ENCODE measurements at regions not wholly inside any gene's neighbourhood (a gene's known extent, or its start where the extent isn't known, plus 50 kb on each side); places are given as distances from the start of the nearest gene placed in this dataset.

DNA sequence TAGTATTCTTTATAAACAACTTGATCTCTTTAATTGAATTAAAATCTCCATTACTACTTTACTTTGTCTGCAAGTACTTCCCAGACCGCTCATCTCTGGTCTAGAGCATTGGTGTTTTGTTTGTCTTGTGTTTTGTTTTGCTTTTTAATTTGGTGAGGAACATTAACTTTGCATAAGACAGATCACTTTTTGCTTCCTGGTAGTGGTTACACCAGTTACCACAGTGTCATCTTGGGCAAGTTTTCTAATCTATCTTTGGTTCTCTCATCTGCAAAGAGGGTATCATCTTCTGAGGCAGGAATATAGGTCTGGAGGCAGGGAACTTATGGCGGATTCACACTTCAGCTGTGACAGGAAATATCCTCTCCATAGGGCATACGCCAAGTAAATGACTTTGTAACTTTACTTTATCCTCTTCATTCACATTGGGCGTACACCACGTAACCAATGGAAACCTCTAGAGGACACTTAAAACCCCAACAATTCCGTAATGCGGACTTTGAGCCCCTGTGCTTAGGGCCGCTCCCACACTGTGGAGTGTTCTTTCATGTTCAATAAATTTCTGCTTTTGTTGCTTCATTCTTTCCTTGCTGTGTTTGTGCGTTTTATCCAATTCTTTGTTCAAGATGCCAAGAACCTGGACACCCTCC, 83.2 kb upstream of the JAZF1 start:
- CTCF ChIA-PET, result no interaction called here
- in situ Hi-C loops (cut with HindIII; ENCODE audit: low pct_unique_long_range_greater_than_20kb, low sequenced_read_pairs) (no loop called here), intact Hi-C loops (cut with micrococcal nuclease; ENCODE audit: unreplicated experiment) (no loop called here)
- POLR2A ChIA-PET, result no interaction called here
- Histone ChIP-seq H3K4me1 (ENCODE audit: control insufficient read depth, insufficient read depth, low read length) (no peaks in the 10 kb centered on the region), H3K27ac (ENCODE audit: low read length) (no peak overlapping the region), H3K36me3 (ENCODE audit: control insufficient read depth, insufficient read depth, low read length) (no peaks in the 10 kb centered on the region), H3K4me3 (ENCODE audit: low read depth in 2 of 2, low read length in 2 of 2) (no peak overlapping the region), H3K9me3 (ENCODE audit: control insufficient read depth, insufficient read depth, low read depth, low read length) (no peaks in the 10 kb centered on the region), H3K27me3 (ENCODE audit: control insufficient read depth, insufficient read depth, low read length) (peaks cover 10% of the 10 kb centered on the region)
- ATAC-seq, result no peak
- TF ChIP-seq, protein P1, sequence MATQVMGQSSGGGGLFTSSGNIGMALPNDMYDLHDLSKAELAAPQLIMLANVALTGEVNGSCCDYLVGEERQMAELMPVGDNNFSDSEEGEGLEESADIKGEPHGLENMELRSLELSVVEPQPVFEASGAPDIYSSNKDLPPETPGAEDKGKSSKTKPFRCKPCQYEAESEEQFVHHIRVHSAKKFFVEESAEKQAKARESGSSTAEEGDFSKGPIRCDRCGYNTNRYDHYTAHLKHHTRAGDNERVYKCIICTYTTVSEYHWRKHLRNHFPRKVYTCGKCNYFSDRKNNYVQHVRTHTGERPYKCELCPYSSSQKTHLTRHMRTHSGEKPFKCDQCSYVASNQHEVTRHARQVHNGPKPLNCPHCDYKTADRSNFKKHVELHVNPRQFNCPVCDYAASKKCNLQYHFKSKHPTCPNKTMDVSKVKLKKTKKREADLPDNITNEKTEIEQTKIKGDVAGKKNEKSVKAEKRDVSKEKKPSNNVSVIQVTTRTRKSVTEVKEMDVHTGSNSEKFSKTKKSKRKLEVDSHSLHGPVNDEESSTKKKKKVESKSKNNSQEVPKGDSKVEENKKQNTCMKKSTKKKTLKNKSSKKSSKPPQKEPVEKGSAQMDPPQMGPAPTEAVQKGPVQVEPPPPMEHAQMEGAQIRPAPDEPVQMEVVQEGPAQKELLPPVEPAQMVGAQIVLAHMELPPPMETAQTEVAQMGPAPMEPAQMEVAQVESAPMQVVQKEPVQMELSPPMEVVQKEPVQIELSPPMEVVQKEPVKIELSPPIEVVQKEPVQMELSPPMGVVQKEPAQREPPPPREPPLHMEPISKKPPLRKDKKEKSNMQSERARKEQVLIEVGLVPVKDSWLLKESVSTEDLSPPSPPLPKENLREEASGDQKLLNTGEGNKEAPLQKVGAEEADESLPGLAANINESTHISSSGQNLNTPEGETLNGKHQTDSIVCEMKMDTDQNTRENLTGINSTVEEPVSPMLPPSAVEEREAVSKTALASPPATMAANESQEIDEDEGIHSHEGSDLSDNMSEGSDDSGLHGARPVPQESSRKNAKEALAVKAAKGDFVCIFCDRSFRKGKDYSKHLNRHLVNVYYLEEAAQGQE (IDR thresholded peaks at IDR 0.05; ENCODE audit: insufficient read depth in 1 of 2, low read depth in 2 of 2, low read length in 1 of 2), result no peak
- TF ChIP-seq SIN3A (IDR thresholded peaks at IDR 0.05; ENCODE audit: borderline replicate concordance, insufficient read depth, low read depth, low read length) (no peak), TCF7L2 (IDR thresholded peaks at IDR 0.05; ENCODE audit: low read depth, low read length) (no peak), POLR2AphosphoS5 (IDR thresholded peaks at IDR 0.05; ENCODE audit: low read depth, low read length) (no peak)
- TF ChIP-seq, protein P2, sequence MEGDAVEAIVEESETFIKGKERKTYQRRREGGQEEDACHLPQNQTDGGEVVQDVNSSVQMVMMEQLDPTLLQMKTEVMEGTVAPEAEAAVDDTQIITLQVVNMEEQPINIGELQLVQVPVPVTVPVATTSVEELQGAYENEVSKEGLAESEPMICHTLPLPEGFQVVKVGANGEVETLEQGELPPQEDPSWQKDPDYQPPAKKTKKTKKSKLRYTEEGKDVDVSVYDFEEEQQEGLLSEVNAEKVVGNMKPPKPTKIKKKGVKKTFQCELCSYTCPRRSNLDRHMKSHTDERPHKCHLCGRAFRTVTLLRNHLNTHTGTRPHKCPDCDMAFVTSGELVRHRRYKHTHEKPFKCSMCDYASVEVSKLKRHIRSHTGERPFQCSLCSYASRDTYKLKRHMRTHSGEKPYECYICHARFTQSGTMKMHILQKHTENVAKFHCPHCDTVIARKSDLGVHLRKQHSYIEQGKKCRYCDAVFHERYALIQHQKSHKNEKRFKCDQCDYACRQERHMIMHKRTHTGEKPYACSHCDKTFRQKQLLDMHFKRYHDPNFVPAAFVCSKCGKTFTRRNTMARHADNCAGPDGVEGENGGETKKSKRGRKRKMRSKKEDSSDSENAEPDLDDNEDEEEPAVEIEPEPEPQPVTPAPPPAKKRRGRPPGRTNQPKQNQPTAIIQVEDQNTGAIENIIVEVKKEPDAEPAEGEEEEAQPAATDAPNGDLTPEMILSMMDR (IDR thresholded peaks at IDR 0.05), result no peak
- no peak for DNase-seq (ENCODE audit: low read depth, low spot score)
- BruUV-seq (replicated peaks), result no TSS peak

DNA sequence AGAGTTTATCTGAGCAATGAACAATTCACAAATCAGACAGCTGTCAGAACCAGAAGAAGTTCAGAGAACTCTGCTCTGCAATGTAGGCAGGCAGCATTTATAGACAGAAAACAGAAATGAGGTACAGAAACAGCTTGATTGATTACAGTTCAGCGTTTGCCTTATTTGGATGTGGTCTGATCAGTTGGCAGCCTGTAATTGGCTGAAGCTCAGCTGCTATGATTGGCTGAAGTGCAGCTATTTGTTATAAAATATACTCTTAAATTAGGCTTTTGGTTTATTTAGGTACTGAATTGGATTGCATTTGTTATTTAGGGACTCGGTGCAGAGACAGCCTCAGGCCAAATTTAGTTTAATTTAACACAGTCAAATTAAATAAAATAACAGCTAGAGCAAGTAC, 85.8 kb upstream of the JAZF1 start:
- ATAC-seq (no peak), DNase-seq (ENCODE audit: low read depth, low spot score) (no peak)
- POLR2A ChIA-PET, result no interaction called here
- TF ChIP-seq, protein P1 (IDR thresholded peaks at IDR 0.05; ENCODE audit: insufficient read depth in 1 of 2, low read depth in 2 of 2, low read length in 1 of 2), result no peak
- no peak for TF ChIP-seq SIN3A (IDR thresholded peaks at IDR 0.05; ENCODE audit: borderline replicate concordance, insufficient read depth, low read depth, low read length)
- TF ChIP-seq TCF7L2 (IDR thresholded peaks at IDR 0.05; ENCODE audit: low read depth, low read length), result no peak
- TF ChIP-seq, protein P2 (IDR thresholded peaks at IDR 0.05), result no peak
- TF ChIP-seq POLR2AphosphoS5 (IDR thresholded peaks at IDR 0.05; ENCODE audit: low read depth, low read length), result no peak
- in situ Hi-C loops (cut with HindIII; ENCODE audit: low pct_unique_long_range_greater_than_20kb, low sequenced_read_pairs) (no loop called here), intact Hi-C loops (cut with micrococcal nuclease; ENCODE audit: unreplicated experiment) (no loop called here)
- no peaks in the 10 kb centered on the region for H3K4me1 ChIP-seq (ENCODE audit: control insufficient read depth, insufficient read depth, low read length)
- H3K27me3 ChIP-seq (ENCODE audit: control insufficient read depth, insufficient read depth, low read length), result no peaks in the 10 kb centered on the region
- no peak overlapping the region for H3K4me3 ChIP-seq (ENCODE audit: low read depth in 2 of 2, low read length in 2 of 2)
- H3K9me3 ChIP-seq (ENCODE audit: control insufficient read depth, insufficient read depth, low read depth, low read length), result no peaks in the 10 kb centered on the region
- H3K27ac ChIP-seq (ENCODE audit: low read length), result no peak overlapping the region
- CTCF ChIA-PET, result no interaction called here
- no peaks in the 10 kb centered on the region for H3K36me3 ChIP-seq (ENCODE audit: control insufficient read depth, insufficient read depth, low read length)
- BruUV-seq (replicated peaks), result no TSS peak

Measured in Panc1 (cell line).